Esophagus squamous epithelium (tissue), 4 donors: ENCODE measurements at regions not wholly inside any gene's neighbourhood (a gene's known extent, or its start where the extent isn't known, plus 50 kb on each side); places are given as distances from the start of the nearest gene placed in this dataset.

Experiments
- CTCF ChIP-seq, 6 experiments: fragments of 450-650 bp in 4 of 6; fragments of 200-600 bp in 2 of 6; sonication (generic) in 2 of 6; IDR thresholded peaks; one replicate each; pipeline ENCODE4 v1.5.1; 2016 to 2019; ENCODE audit warnings: antibody characterized with exemption in 6 of 6, mild to moderate bottlenecking in 4 of 6, moderate library complexity in 4 of 6
- POLR2A ChIP-seq, 4 donors: fragments of 450-650 bp; IDR thresholded peaks; one replicate each; pipeline ENCODE4 v1.6.1; 2017; ENCODE audit warnings: antibody characterized with exemption in 4 of 4, mild to moderate bottlenecking in 4 of 4, moderate library complexity in 3 of 4

DNA sequence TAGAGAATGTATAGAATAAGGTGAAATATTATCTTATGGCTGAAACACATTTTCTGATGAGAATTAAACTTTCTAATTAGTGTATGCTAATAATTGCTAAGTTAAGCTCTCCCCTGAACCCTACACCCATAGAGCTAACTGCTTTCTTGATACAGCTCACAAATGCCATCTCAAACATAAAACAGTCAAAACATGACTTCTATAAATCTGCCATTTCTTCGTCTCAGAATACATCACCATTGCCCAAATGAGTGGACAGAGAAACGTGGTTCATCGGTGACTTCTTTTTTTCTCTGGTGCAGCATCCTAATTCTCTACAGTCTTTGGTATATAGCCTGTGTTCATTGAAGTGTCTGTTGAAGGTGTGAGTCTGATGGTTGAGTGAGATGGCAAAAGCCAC lies 554.6 kb downstream of the NLGN4X start:
- no peak for TF ChIP-seq CTCF (IDR thresholded peaks at IDR 0.05)
- TF ChIP-seq POLR2A (IDR thresholded peaks at IDR 0.05), result no peak
